ENCODE measurements at regions not wholly inside any gene's neighbourhood (a gene's known extent, or its start where the extent isn't known, plus 50 kb on each side); places are given as distances from the start of the nearest gene placed in this dataset.

- DNase-seq (ENCODE audit: extremely low spot score): no peak
- TF ChIP-seq CTCF (IDR thresholded peaks at IDR 0.05; ENCODE audit: control extremely low read depth, extremely low read depth, low read depth, missing control alignments): no peak
- ChIA-PET CTCF (no interaction called here), POLR2A (no interaction called here)
Observed at GRCh38 chr20:60085551-60086132, 127.4 kb downstream of the CDH26 start.

GRCh38 chr20:60086821-60087562 is 128.8 kb downstream of the CDH26 start:
- POLR2A ChIA-PET: no interaction called here
- CTCF ChIA-PET: no interaction called here
- no peak for TF ChIP-seq CTCF (IDR thresholded peaks at IDR 0.05; ENCODE audit: control extremely low read depth, extremely low read depth, low read depth, missing control alignments)
- DNase-seq (ENCODE audit: extremely low spot score): no peak

GRCh38 chr20:60087563-60088105 is 129.4 kb downstream of the CDH26 start:
- ChIA-PET POLR2A (no interaction called here), CTCF (no interaction called here)
- no peak for TF ChIP-seq CTCF (IDR thresholded peaks at IDR 0.05; ENCODE audit: control extremely low read depth, extremely low read depth, low read depth, missing control alignments)
- no peak for DNase-seq (ENCODE audit: extremely low spot score)

- no peak for DNase-seq (ENCODE audit: extremely low spot score)
- TF ChIP-seq CTCF (IDR thresholded peaks at IDR 0.05; ENCODE audit: control extremely low read depth, extremely low read depth, low read depth, missing control alignments): no peak
- POLR2A ChIA-PET: no interaction called here
- CTCF ChIA-PET: no interaction called here
Observed at GRCh38 chr20:60088236-60088635, 130.0 kb downstream of the CDH26 start.

GRCh38 chr20:60090631-60091030 is 132.4 kb downstream of the CDH26 start:
- CTCF ChIA-PET: no interaction called here
- no peak for TF ChIP-seq CTCF (IDR thresholded peaks at IDR 0.05; ENCODE audit: control extremely low read depth, extremely low read depth, low read depth, missing control alignments)
- DNase-seq (ENCODE audit: extremely low spot score): no peak
- POLR2A ChIA-PET: no interaction called here

GRCh38 chr20:60091305-60091704 is 133.1 kb downstream of the CDH26 start:
- POLR2A ChIA-PET: no interaction called here
- no peak for TF ChIP-seq CTCF (IDR thresholded peaks at IDR 0.05; ENCODE audit: control extremely low read depth, extremely low read depth, low read depth, missing control alignments)
- no peak for DNase-seq (ENCODE audit: extremely low spot score)
- CTCF ChIA-PET: interaction anchor here (1.5 kb wide), 1 partner anchor 31 kb away, joined by 3 read pairs; no protein-coding TSS in a partner anchor
